Testis (tissue), 2 donors: ENCODE measurements at regions not wholly inside any gene's neighbourhood (a gene's known extent, or its start where the extent isn't known, plus 50 kb on each side); places are given as distances from the start of the nearest gene placed in this dataset.

Source experiments
- DNase-seq: peaks from one replicate; pipeline ENCODE4 v3.0.0-alpha.2; 2019
- H3K27ac ChIP-seq, 2 donors: fragments of 200-600 bp; sonication (generic); one replicate each; pipeline ENCODE4 v1.5.1; 2019
- H3K27me3 ChIP-seq: fragments of 200-600 bp; sonication (generic); one replicate; pipeline ENCODE4 v1.5.1; 2019
- H3K36me3 ChIP-seq: fragments of 200-600 bp; sonication (generic); one replicate; pipeline ENCODE4 v1.5.1; 2017; ENCODE audit warnings: low read depth; ENCODE audit errors: missing control alignments
- H3K4me1 ChIP-seq: fragments of 200-600 bp; sonication (generic); one replicate; pipeline ENCODE4 v1.5.1; 2019
- H3K4me3 ChIP-seq, 2 donors: fragments of 200-600 bp; sonication (generic); one replicate each; pipeline ENCODE4 v1.5.1; 2017 to 2019
- H3K9me3 ChIP-seq: fragments of 200-600 bp; sonication (generic); one replicate; pipeline ENCODE4 v1.5.1; 2017
- POLR2A ChIP-seq: fragments of 450-650 bp; IDR thresholded peaks from one replicate; pipeline ENCODE4 v1.6.1; 2017; ENCODE audit warnings: antibody characterized with exemption, mild to moderate bottlenecking, moderate library complexity
- WGBS, 2 donors: methylation state at CpG; one replicate each; pipeline ENCODE4 v1.1.5; 2018; 5-methylcytosine and 5-hydroxymethylcytosine counted together
- intact Hi-C: fragments of 100-400 bp; cut with DNase I; formaldehyde crosslinking; loops from one replicate; pipeline ENCODE4 v1.15.1; 2023; ENCODE audit warnings: low total_unique reads
- TF ChIP-seq, protein P1 (sequence below), 3 experiments: fragments of 450-650 bp in 2 of 3; fragments of 200-600 bp in 1 of 3; sonication (generic) in 1 of 3; IDR thresholded peaks; one replicate each; pipeline ENCODE4 v1.5.1; 2016 to 2019; ENCODE audit warnings: antibody characterized with exemption in 3 of 3, mild to moderate bottlenecking in 2 of 3, moderate library complexity in 1 of 3

DNA sequence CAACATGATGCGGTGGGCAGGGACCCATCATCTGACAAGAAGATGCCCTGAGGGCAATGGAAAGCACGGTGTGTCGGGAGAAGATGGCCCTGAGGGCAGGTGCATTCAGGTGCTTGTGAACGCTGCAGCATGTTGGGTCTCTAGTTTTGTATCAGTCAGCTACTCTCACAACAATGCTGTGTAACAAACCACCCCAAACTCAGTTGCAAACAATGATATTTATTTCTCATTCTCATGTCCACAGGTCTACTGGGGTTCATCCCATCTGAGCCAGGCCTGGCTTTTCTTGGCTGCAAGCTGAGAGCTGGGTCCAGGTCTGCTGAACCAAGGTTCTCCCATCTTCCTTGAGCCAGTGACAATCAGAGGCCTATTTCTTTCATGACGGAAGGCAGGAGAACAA is 461.6 kb downstream of the PREX1 start:
- intact Hi-C loops, result no loop called here
- no peak for DNase-seq

DNA sequence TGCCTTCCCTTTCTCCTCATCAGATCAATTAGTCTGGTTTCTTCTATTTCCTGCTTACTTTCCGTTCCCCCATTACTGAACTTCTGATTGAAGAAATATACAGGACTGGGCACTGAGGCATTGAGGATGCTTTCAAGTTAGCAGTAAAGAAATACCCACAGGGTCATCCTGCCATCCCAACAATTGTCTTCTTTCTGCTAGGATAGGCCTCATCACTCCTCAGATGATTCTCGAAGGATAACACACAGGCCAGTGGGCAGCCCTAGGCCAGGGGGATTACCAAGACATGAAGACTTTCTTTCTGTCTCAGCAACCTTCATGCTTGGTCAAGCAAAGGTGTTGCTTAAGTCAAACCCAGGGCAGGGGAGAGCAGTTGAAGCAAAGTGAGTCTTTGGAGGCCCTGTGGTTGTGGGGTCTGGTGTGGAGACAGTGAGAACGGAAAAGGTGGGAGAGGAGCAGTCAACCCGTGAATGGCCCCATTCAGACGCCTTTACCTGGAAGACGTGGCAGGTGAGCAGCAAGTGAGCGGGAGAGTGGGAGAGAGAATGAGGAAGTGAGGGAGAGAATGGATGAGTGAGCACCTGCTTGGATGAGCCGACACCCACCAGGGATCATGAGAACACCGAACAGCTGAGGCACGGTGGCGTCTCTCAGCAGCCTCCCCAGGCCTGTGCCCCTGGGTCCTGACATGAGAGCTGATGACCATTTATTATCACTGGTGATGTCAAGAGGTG is 462.9 kb downstream of the PREX1 start:
- H3K36me3 ChIP-seq, result no peaks in the 10 kb centered on the region
- no peak for DNase-seq
- WGBS, 2 donors, result 90 to 92% methylated on average over 11 of the region's 11 CpGs
- intact Hi-C loops, result no loop called here
- H3K9me3 ChIP-seq, result no peaks in the 10 kb centered on the region
- peaks cover 11% of the 10 kb centered on the region for H3K4me1 ChIP-seq
- TF ChIP-seq, protein P1, sequence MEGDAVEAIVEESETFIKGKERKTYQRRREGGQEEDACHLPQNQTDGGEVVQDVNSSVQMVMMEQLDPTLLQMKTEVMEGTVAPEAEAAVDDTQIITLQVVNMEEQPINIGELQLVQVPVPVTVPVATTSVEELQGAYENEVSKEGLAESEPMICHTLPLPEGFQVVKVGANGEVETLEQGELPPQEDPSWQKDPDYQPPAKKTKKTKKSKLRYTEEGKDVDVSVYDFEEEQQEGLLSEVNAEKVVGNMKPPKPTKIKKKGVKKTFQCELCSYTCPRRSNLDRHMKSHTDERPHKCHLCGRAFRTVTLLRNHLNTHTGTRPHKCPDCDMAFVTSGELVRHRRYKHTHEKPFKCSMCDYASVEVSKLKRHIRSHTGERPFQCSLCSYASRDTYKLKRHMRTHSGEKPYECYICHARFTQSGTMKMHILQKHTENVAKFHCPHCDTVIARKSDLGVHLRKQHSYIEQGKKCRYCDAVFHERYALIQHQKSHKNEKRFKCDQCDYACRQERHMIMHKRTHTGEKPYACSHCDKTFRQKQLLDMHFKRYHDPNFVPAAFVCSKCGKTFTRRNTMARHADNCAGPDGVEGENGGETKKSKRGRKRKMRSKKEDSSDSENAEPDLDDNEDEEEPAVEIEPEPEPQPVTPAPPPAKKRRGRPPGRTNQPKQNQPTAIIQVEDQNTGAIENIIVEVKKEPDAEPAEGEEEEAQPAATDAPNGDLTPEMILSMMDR (IDR thresholded peaks at IDR 0.05), result no peak
- TF ChIP-seq POLR2A, result no peak
- no peak overlapping the region for H3K27ac ChIP-seq
- H3K4me3 ChIP-seq, result no peak overlapping the region
- H3K27me3 ChIP-seq, result no peaks in the 10 kb centered on the region

More for the DNA sequence above, 461.6 kb downstream of the PREX1 start:
- H3K9me3 ChIP-seq, result no peaks in the 10 kb centered on the region
- WGBS, 2 donors, result 95 to 97% methylated on average over 5 of the region's 5 CpGs
- no peaks in the 10 kb centered on the region for H3K27me3 ChIP-seq
- no peak overlapping the region for H3K27ac ChIP-seq
- no peak overlapping the region for H3K4me3 ChIP-seq
- H3K36me3 ChIP-seq, result no peaks in the 10 kb centered on the region
- TF ChIP-seq, protein P1 (IDR thresholded peaks at IDR 0.05), result no peak
- no peak for TF ChIP-seq POLR2A
- peaks cover 11% of the 10 kb centered on the region for H3K4me1 ChIP-seq

DNA sequence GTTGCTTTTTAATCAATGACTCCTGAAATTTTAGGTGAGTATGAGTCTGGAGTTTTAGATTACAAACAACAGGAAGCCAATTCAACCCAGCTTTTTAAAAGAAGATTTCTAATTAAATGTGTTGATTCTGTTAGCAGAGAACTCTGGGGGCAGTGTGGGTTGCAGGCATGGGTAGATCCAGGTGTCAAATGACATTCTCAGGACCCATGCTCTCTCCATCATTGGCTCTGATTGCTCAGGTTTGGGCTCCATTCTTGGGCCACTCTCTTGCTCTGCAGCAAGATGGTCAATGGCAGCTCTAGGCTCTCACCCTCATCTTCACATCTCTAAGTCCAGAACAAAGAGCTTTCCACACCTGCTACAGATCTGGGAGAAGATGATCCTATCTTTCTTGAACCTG is 463.7 kb downstream of the PREX1 start:
- H3K9me3 ChIP-seq, result no peaks in the 10 kb centered on the region
- H3K27ac ChIP-seq, result no peak overlapping the region
- intact Hi-C loops, result no loop called here
- H3K4me1 ChIP-seq, result peaks cover 11% of the 10 kb centered on the region
- TF ChIP-seq POLR2A, result no peak
- TF ChIP-seq, protein P1 (IDR thresholded peaks at IDR 0.05), result no peak
- H3K36me3 ChIP-seq, result no peaks in the 10 kb centered on the region
- DNase-seq, result no peak
- no peak overlapping the region for H3K4me3 ChIP-seq
- no peaks in the 10 kb centered on the region for H3K27me3 ChIP-seq

DNA sequence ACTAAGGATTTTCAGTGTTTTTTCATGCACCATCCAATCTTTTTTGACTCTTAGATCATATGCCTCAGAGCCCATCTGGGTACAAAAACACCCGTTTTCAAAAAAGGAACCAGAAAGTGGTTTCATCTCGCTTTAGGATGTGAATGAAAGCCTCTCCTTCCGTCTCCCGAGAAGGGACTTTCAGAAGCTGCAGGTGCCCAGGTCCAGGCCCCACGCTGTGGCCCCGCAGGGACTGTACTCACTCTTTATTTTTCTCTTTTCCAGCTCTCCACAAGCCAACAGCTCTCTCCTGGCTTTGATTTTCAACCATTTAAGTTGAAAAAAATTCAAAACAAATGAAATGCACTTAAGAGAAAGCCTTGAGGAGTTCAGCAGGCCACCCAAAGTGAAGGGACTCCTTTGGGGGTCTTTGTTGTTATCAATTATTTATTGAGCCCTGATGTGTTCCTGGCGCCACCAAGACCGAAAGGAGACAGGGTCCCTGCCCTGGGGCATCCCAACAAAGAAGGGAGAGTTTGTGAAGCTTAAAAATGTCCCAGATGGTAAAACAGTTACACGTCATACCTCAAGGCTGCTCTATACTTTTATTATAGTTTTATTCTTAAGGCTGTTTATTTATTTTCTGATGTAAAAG is 467.3 kb downstream of the PREX1 start:
- H3K4me1 ChIP-seq, result no peaks in the 10 kb centered on the region
- no peaks in the 10 kb centered on the region for H3K27me3 ChIP-seq
- intact Hi-C loops, result no loop called here
- whole genome bisulfite sequencing, 2 donors, result 73 to 76% methylated on average over 9 of the region's 9 CpGs
- no peak for DNase-seq
- H3K27ac ChIP-seq, result no peak overlapping the region
- TF ChIP-seq, protein P1 (IDR thresholded peaks at IDR 0.05), result no peak
- no peak for TF ChIP-seq POLR2A
- no peaks in the 10 kb centered on the region for H3K36me3 ChIP-seq
- no peak overlapping the region for H3K4me3 ChIP-seq
- H3K9me3 ChIP-seq, result no peaks in the 10 kb centered on the region
